WTC11 (cell line): ENCODE measurements at regions not wholly inside any gene's neighbourhood (a gene's known extent, or its start where the extent isn't known, plus 50 kb on each side); places are given as distances from the start of the nearest gene placed in this dataset.

Source experiments
- ATAC-seq: fragments of 200-7000 bp; cut with Tn5 transposase; 2 replicates; pipeline ENCODE4 v1.10.0; 2021; ENCODE audit warnings: mild to moderate bottlenecking, moderate library complexity
- CTCF ChIA-PET: fragments of 300-600 bp; sonication (Branson Sonifier 250); formaldehyde crosslinking; loops from one replicate; lab custom pipeline; 2021; ENCODE audit warnings: antibody characterized with exemption; lab: Charles Lee
- POLR2A ChIA-PET: fragments of 350-600 bp; sonication (Branson Sonifier 250); formaldehyde crosslinking; loops from one replicate; lab custom pipeline; 2021; ENCODE audit warnings: antibody characterized with exemption; lab: Charles Lee
- DNase-seq: peaks from one replicate; pipeline ENCODE4 v3.0.0; 2021; ENCODE audit warnings: low spot score
- H3K27ac Mint-ChIP-seq: 2 replicates; pipeline ENCODE4 v1.8.0; 2021; ENCODE audit warnings: mixed read lengths
- H3K27me3 Mint-ChIP-seq: 2 replicates; pipeline ENCODE4 v1.8.0; 2021; ENCODE audit warnings: low read depth, mild to moderate bottlenecking, moderate library complexity, mixed read lengths
- H3K36me3 Mint-ChIP-seq: 2 replicates; pipeline ENCODE4 v1.8.0; 2021; ENCODE audit warnings: mixed read lengths
- H3K4me1 Mint-ChIP-seq: 2 replicates; pipeline ENCODE4 v1.8.0; 2022; ENCODE audit warnings: mixed read lengths
- H3K4me3 Mint-ChIP-seq: 2 replicates; pipeline ENCODE4 v1.8.0; 2021; ENCODE audit warnings: mild to moderate bottlenecking, moderate library complexity, mixed read lengths
- H3K9me3 Mint-ChIP-seq: 2 replicates; pipeline ENCODE4 v1.8.0; 2021; ENCODE audit warnings: mixed read lengths
- ELF4 ChIP-seq: sonication (generic); formaldehyde crosslinking; IDR thresholded peaks from 2 replicates; pipeline ENCODE4 v1.8.1; 2022; ENCODE audit warnings: low read depth, mild to moderate bottlenecking, moderate library complexity, missing genetic modification reagents
- ESRRA ChIP-seq: sonication (generic); formaldehyde crosslinking; IDR thresholded peaks from 2 replicates; pipeline ENCODE4 v1.8.1; 2022; ENCODE audit warnings: mild to moderate bottlenecking, missing genetic modification reagents, borderline replicate concordance
- GABPB1 ChIP-seq: sonication (generic); formaldehyde crosslinking; IDR thresholded peaks from 2 replicates; pipeline ENCODE4 v1.8.1; 2023; ENCODE audit warnings: mild to moderate bottlenecking, missing genetic modification reagents
- NFE2L1 ChIP-seq: sonication (generic); formaldehyde crosslinking; IDR thresholded peaks from 2 replicates; pipeline ENCODE4 v1.8.1; 2023; ENCODE audit warnings: missing genetic modification reagents
- SOX15 ChIP-seq: fragments of 250-450 bp; sonication (Bioruptor Pico); IDR thresholded peaks from 2 replicates; pipeline ENCODE4 v1.9.0; 2021; ENCODE audit warnings: mild to moderate bottlenecking
- TCF7 ChIP-seq: sonication (generic); formaldehyde crosslinking; IDR thresholded peaks from 2 replicates; pipeline ENCODE4 v1.8.0; 2022; ENCODE audit warnings: mild to moderate bottlenecking, low read depth, missing genetic modification reagents, moderate library complexity
- TP53 ChIP-seq: sonication (generic); formaldehyde crosslinking; IDR thresholded peaks from 2 replicates; pipeline ENCODE4 v1.8.1; 2023; ENCODE audit warnings: mild to moderate bottlenecking, missing genetic modification reagents
- ZNF121 ChIP-seq: sonication (generic); formaldehyde crosslinking; IDR thresholded peaks from 2 replicates; pipeline ENCODE4 v1.8.0; 2023; ENCODE audit warnings: missing genetic modification reagents
- ZNF138 ChIP-seq: sonication (generic); formaldehyde crosslinking; conservative IDR thresholded peaks from 2 replicates; pipeline ENCODE4 v1.8.1; 2022; ENCODE audit warnings: mild to moderate bottlenecking, moderate library complexity, missing genetic modification reagents
- TF ChIP-seq, protein P1 (sequence below): sonication (generic); formaldehyde crosslinking; IDR thresholded peaks from 2 replicates; pipeline ENCODE4 v1.8.1; 2022; ENCODE audit warnings: mild to moderate bottlenecking, missing genetic modification reagents, moderate library complexity, borderline replicate concordance
- TF ChIP-seq, protein P2 (sequence below): sonication (generic); formaldehyde crosslinking; IDR thresholded peaks from 2 replicates; pipeline ENCODE4 v1.8.0; 2023; ENCODE audit warnings: missing genetic modification reagents, mild to moderate bottlenecking, borderline replicate concordance
- TF ChIP-seq, protein P3 (sequence below): sonication (generic); formaldehyde crosslinking; IDR thresholded peaks from 2 replicates; pipeline ENCODE4 v1.8.0; 2023; ENCODE audit warnings: missing genetic modification reagents
- TF ChIP-seq, protein P4 (sequence below): sonication (generic); formaldehyde crosslinking; IDR thresholded peaks from 2 replicates; pipeline ENCODE4 v1.8.1; 2022; ENCODE audit warnings: low read depth, mild to moderate bottlenecking, moderate library complexity, missing genetic modification reagents, borderline replicate concordance
- TF ChIP-seq, protein P5 (sequence below): fragments of 250-450 bp; sonication (Bioruptor Pico); IDR thresholded peaks from 2 replicates; pipeline ENCODE4 v1.9.0; 2021; ENCODE audit warnings: mild to moderate bottlenecking
- TF ChIP-seq, protein P6 (sequence below): fragments of 250-450 bp; sonication (Bioruptor Pico); IDR thresholded peaks from 2 replicates; pipeline ENCODE4 v1.9.0; 2021; ENCODE audit warnings: mild to moderate bottlenecking, borderline replicate concordance
- TF ChIP-seq, protein P7 (sequence below): sonication (generic); formaldehyde crosslinking; IDR thresholded peaks from 2 replicates; pipeline ENCODE4 v1.8.0; 2022; ENCODE audit warnings: mild to moderate bottlenecking, missing genetic modification reagents
- TF ChIP-seq, protein P8 (sequence below): fragments of 250-450 bp; sonication (Bioruptor Pico); IDR thresholded peaks from 2 replicates; pipeline ENCODE4 v1.9.0; 2021; ENCODE audit warnings: moderate library complexity, mild to moderate bottlenecking, inconsistent platforms, borderline replicate concordance
- TF ChIP-seq, protein P9 (sequence below): sonication (generic); formaldehyde crosslinking; IDR thresholded peaks from 2 replicates; pipeline ENCODE4 v1.8.0; 2023; ENCODE audit warnings: mild to moderate bottlenecking, missing genetic modification reagents

DNA sequence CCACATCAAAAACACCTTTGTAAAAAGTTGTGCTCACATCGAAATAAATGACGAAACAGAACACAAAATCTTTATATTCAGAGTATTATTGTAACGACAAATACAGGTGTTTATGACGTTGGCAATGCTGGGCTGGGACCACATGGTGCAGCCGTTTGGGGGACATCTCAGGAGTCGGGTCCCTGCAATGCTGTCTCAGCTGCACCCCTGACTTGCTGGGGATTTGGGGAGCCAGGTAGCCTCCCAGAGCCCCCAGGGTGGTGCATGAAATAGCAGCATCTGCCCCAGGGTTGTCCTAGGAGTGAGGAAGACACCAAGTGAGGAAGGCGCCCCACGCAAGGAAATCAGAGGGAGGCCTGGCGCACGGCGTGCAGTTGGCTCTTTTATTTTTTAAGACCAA is 1526.8 kb downstream of the BRD1 start:
- POLR2A ChIA-PET, result no interaction called here
- peaks cover 3% of the 10 kb centered on the region for H3K9me3 Mint-ChIP-seq
- no peak overlapping the region for H3K27ac Mint-ChIP-seq
- CTCF ChIA-PET, result no interaction called here
- no peak for ATAC-seq
- no peaks in the 10 kb centered on the region for H3K36me3 Mint-ChIP-seq
- no peak for DNase-seq
- H3K4me1 Mint-ChIP-seq, result peaks cover 10% of the 10 kb centered on the region
- no peaks in the 10 kb centered on the region; the same call in 1 of the 2 replicates for H3K27me3 Mint-ChIP-seq
- no peak overlapping the region for H3K4me3 Mint-ChIP-seq
- TF ChIP-seq ELF4 (CRISPR knock-in tag) (no peak), NFE2L1 (CRISPR knock-in tag) (no peak), SOX15 (CRISPR knock-in tag) (no peak), ZNF121 (no peak), GABPB1 (CRISPR knock-in tag) (no peak), TP53 (CRISPR knock-in tag) (no peak), TCF7 (no peak), ESRRA (CRISPR knock-in tag) (no peak), ZNF138 (CRISPR knock-in tag) (no peak)
- TF ChIP-seq, protein P1, sequence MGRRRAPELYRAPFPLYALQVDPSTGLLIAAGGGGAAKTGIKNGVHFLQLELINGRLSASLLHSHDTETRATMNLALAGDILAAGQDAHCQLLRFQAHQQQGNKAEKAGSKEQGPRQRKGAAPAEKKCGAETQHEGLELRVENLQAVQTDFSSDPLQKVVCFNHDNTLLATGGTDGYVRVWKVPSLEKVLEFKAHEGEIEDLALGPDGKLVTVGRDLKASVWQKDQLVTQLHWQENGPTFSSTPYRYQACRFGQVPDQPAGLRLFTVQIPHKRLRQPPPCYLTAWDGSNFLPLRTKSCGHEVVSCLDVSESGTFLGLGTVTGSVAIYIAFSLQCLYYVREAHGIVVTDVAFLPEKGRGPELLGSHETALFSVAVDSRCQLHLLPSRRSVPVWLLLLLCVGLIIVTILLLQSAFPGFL (CRISPR knock-in tag), result no peak
- TF ChIP-seq, protein P2, sequence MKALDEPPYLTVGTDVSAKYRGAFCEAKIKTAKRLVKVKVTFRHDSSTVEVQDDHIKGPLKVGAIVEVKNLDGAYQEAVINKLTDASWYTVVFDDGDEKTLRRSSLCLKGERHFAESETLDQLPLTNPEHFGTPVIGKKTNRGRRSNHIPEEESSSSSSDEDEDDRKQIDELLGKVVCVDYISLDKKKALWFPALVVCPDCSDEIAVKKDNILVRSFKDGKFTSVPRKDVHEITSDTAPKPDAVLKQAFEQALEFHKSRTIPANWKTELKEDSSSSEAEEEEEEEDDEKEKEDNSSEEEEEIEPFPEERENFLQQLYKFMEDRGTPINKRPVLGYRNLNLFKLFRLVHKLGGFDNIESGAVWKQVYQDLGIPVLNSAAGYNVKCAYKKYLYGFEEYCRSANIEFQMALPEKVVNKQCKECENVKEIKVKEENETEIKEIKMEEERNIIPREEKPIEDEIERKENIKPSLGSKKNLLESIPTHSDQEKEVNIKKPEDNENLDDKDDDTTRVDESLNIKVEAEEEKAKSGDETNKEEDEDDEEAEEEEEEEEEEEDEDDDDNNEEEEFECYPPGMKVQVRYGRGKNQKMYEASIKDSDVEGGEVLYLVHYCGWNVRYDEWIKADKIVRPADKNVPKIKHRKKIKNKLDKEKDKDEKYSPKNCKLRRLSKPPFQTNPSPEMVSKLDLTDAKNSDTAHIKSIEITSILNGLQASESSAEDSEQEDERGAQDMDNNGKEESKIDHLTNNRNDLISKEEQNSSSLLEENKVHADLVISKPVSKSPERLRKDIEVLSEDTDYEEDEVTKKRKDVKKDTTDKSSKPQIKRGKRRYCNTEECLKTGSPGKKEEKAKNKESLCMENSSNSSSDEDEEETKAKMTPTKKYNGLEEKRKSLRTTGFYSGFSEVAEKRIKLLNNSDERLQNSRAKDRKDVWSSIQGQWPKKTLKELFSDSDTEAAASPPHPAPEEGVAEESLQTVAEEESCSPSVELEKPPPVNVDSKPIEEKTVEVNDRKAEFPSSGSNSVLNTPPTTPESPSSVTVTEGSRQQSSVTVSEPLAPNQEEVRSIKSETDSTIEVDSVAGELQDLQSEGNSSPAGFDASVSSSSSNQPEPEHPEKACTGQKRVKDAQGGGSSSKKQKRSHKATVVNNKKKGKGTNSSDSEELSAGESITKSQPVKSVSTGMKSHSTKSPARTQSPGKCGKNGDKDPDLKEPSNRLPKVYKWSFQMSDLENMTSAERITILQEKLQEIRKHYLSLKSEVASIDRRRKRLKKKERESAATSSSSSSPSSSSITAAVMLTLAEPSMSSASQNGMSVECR, result no peak
- TF ChIP-seq, protein P3, sequence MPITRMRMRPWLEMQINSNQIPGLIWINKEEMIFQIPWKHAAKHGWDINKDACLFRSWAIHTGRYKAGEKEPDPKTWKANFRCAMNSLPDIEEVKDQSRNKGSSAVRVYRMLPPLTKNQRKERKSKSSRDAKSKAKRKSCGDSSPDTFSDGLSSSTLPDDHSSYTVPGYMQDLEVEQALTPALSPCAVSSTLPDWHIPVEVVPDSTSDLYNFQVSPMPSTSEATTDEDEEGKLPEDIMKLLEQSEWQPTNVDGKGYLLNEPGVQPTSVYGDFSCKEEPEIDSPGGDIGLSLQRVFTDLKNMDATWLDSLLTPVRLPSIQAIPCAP (CRISPR knock-in tag), result no peak
- TF ChIP-seq, protein P4, sequence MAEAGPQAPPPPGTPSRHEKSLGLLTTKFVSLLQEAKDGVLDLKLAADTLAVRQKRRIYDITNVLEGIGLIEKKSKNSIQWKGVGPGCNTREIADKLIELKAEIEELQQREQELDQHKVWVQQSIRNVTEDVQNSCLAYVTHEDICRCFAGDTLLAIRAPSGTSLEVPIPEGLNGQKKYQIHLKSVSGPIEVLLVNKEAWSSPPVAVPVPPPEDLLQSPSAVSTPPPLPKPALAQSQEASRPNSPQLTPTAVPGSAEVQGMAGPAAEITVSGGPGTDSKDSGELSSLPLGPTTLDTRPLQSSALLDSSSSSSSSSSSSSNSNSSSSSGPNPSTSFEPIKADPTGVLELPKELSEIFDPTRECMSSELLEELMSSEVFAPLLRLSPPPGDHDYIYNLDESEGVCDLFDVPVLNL (CRISPR knock-in tag), result no peak
- TF ChIP-seq, protein P5, sequence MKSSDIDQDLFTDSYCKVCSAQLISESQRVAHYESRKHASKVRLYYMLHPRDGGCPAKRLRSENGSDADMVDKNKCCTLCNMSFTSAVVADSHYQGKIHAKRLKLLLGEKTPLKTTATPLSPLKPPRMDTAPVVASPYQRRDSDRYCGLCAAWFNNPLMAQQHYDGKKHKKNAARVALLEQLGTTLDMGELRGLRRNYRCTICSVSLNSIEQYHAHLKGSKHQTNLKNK (CRISPR knock-in tag), result no peak
- TF ChIP-seq, protein P6, sequence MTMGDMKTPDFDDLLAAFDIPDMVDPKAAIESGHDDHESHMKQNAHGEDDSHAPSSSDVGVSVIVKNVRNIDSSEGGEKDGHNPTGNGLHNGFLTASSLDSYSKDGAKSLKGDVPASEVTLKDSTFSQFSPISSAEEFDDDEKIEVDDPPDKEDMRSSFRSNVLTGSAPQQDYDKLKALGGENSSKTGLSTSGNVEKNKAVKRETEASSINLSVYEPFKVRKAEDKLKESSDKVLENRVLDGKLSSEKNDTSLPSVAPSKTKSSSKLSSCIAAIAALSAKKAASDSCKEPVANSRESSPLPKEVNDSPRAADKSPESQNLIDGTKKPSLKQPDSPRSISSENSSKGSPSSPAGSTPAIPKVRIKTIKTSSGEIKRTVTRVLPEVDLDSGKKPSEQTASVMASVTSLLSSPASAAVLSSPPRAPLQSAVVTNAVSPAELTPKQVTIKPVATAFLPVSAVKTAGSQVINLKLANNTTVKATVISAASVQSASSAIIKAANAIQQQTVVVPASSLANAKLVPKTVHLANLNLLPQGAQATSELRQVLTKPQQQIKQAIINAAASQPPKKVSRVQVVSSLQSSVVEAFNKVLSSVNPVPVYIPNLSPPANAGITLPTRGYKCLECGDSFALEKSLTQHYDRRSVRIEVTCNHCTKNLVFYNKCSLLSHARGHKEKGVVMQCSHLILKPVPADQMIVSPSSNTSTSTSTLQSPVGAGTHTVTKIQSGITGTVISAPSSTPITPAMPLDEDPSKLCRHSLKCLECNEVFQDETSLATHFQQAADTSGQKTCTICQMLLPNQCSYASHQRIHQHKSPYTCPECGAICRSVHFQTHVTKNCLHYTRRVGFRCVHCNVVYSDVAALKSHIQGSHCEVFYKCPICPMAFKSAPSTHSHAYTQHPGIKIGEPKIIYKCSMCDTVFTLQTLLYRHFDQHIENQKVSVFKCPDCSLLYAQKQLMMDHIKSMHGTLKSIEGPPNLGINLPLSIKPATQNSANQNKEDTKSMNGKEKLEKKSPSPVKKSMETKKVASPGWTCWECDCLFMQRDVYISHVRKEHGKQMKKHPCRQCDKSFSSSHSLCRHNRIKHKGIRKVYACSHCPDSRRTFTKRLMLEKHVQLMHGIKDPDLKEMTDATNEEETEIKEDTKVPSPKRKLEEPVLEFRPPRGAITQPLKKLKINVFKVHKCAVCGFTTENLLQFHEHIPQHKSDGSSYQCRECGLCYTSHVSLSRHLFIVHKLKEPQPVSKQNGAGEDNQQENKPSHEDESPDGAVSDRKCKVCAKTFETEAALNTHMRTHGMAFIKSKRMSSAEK (CRISPR knock-in tag), result no peak
- TF ChIP-seq, protein P7, sequence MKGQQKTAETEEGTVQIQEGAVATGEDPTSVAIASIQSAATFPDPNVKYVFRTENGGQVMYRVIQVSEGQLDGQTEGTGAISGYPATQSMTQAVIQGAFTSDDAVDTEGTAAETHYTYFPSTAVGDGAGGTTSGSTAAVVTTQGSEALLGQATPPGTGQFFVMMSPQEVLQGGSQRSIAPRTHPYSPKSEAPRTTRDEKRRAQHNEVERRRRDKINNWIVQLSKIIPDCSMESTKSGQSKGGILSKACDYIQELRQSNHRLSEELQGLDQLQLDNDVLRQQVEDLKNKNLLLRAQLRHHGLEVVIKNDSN (CRISPR knock-in tag), result no peak
- TF ChIP-seq, protein P8, sequence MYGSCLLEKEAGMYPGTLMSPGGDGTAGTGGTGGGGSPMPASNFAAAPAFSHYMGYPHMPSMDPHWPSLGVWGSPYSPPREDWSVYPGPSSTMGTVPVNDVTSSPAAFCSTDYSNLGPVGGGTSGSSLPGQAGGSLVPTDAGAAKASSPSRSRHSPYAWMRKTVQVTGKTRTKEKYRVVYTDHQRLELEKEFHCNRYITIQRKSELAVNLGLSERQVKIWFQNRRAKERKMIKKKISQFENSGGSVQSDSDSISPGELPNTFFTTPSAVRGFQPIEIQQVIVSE (CRISPR knock-in tag), result no peak
- TF ChIP-seq, protein P9, sequence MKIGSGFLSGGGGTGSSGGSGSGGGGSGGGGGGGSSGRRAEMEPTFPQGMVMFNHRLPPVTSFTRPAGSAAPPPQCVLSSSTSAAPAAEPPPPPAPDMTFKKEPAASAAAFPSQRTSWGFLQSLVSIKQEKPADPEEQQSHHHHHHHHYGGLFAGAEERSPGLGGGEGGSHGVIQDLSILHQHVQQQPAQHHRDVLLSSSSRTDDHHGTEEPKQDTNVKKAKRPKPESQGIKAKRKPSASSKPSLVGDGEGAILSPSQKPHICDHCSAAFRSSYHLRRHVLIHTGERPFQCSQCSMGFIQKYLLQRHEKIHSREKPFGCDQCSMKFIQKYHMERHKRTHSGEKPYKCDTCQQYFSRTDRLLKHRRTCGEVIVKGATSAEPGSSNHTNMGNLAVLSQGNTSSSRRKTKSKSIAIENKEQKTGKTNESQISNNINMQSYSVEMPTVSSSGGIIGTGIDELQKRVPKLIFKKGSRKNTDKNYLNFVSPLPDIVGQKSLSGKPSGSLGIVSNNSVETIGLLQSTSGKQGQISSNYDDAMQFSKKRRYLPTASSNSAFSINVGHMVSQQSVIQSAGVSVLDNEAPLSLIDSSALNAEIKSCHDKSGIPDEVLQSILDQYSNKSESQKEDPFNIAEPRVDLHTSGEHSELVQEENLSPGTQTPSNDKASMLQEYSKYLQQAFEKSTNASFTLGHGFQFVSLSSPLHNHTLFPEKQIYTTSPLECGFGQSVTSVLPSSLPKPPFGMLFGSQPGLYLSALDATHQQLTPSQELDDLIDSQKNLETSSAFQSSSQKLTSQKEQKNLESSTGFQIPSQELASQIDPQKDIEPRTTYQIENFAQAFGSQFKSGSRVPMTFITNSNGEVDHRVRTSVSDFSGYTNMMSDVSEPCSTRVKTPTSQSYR, result no peak
